GM06990 (cell line): ENCODE measurements at regions not wholly inside any gene's neighbourhood (a gene's known extent, or its start where the extent isn't known, plus 50 kb on each side); places are given as distances from the start of the nearest gene placed in this dataset.
A peak's percentile ranks its signal among the peaks of the same experiment; 100 is the strongest.
"Not testable (repeated sequence)": the region's sequence is repeated elsewhere in the genome, so short reads cannot be mapped to it uniquely, and the experiment has no call there.

Experiments
- DNase-seq: peaks from one replicate; pipeline ENCODE4 v3.0.0-alpha.2; 2011; ENCODE audit not compliant: insufficient read length; ENCODE audit errors: extremely low read depth
- H3K27me3 ChIP-seq: replicated peaks from 2 replicates; pipeline ENCODE4 v1.6.0; 2011; ENCODE audit warnings: low read length; ENCODE audit not compliant: control insufficient read depth, insufficient read depth
- H3K36me3 ChIP-seq: 2 replicates; pipeline ENCODE4 v1.5.1; 2011; ENCODE audit warnings: low read length; ENCODE audit not compliant: control insufficient read depth, insufficient read depth
- H3K4me3 ChIP-seq: replicated peaks from 2 replicates; pipeline ENCODE4 v1.5.1; 2011; ENCODE audit warnings: low read depth, mild to moderate bottlenecking, control low read depth, low read length
- CTCF ChIP-seq: IDR thresholded peaks from 2 replicates; pipeline ENCODE4 v1.5.1; 2011; ENCODE audit warnings: low read length, control low read depth, mild to moderate bottlenecking, inconsistent platforms; ENCODE audit not compliant: insufficient read depth, poor library complexity, severe bottlenecking

- Histone ChIP-seq H3K36me3 (no peaks in the 10 kb centered on the region), H3K4me3 (no peak overlapping the region)
- DNase-seq = no peak
Measured at GRCh38 chr14:54010981-54011380, 54.4 kb upstream of the BMP4 start.

GRCh38 chr14:54023027-54023426 is 66.4 kb upstream of the BMP4 start:
- DNase-seq = peak; percentile 34
- Histone ChIP-seq H3K4me3 (no peak overlapping the region), H3K27me3 (no peaks in the 10 kb centered on the region), H3K36me3 (no peaks in the 10 kb centered on the region)
- no peak for TF ChIP-seq CTCF

More at GRCh38 chr14:54010981-54011380, 54.4 kb upstream of the BMP4 start:
- no peak for TF ChIP-seq CTCF
- no peaks in the 10 kb centered on the region for H3K27me3 ChIP-seq

- Histone ChIP-seq H3K27me3 (no peaks in the 10 kb centered on the region), H3K36me3 (no peaks in the 10 kb centered on the region), H3K4me3 (no peak overlapping the region)
- TF ChIP-seq CTCF = no peak
- DNase-seq = no peak
Measured at GRCh38 chr14:54025661-54026060, 69.0 kb upstream of the BMP4 start.

GRCh38 chr14:54026671-54027070 is 70.0 kb upstream of the BMP4 start:
- no peaks in the 10 kb centered on the region for H3K27me3 ChIP-seq
- DNase-seq = no peak
- H3K4me3 ChIP-seq = no peak overlapping the region
- no peaks in the 10 kb centered on the region for H3K36me3 ChIP-seq
- no peak for TF ChIP-seq CTCF

- not testable (repeated sequence) for H3K4me3 ChIP-seq, H3K27me3 ChIP-seq, H3K36me3 ChIP-seq, DNase-seq
Measured at GRCh38 chr14:54030996-54031395, 74.4 kb upstream of the BMP4 start.

- DNase-seq, H3K27me3 ChIP-seq, H3K4me3 ChIP-seq, H3K36me3 ChIP-seq: not testable (repeated sequence)
Measured at GRCh38 chr14:54033285-54033684, 76.7 kb upstream of the BMP4 start.

- H3K36me3 ChIP-seq = no peaks in the 10 kb centered on the region
- H3K27me3 ChIP-seq = no peaks in the 10 kb centered on the region
- no peak for DNase-seq
- H3K4me3 ChIP-seq = no peak overlapping the region
- no peak for TF ChIP-seq CTCF
Measured at GRCh38 chr14:54038724-54039123, 82.1 kb upstream of the BMP4 start.
